Trophoblast cell (in vitro differentiated cells and primary cell): ENCODE measurements at regions not wholly inside any gene's neighbourhood (a gene's known extent, or its start where the extent isn't known, plus 50 kb on each side); places are given as distances from the start of the nearest gene placed in this dataset.

Experiments
- DNase-seq, 2 donors: peaks; one replicate each; pipeline ENCODE4 v3.0.0-alpha.2; 2016
- H2AFZ ChIP-seq: 2 replicates; pipeline ENCODE4 v1.6.1; 2013; ENCODE audit warnings: low read length, moderate library complexity, mild to moderate bottlenecking; ENCODE audit not compliant: insufficient read depth, poor library complexity
- H2AK5ac ChIP-seq: 2 replicates; pipeline ENCODE4 v1.6.1; 2013; ENCODE audit warnings: mild to moderate bottlenecking, low read length
- H2BK120ac ChIP-seq: 2 replicates; pipeline ENCODE4 v1.6.1; 2013; ENCODE audit warnings: low read length, mild to moderate bottlenecking, moderate library complexity; ENCODE audit not compliant: insufficient read depth, poor library complexity
- H2BK12ac ChIP-seq: 2 replicates; pipeline ENCODE4 v1.6.1; 2013; ENCODE audit warnings: mild to moderate bottlenecking, low read length, moderate library complexity
- H2BK5ac ChIP-seq: 2 replicates; pipeline ENCODE4 v1.6.1; 2013; ENCODE audit warnings: low read length, low read depth, moderate library complexity, mild to moderate bottlenecking; ENCODE audit not compliant: poor library complexity
- H3K14ac ChIP-seq: 2 replicates; pipeline ENCODE4 v1.6.1; 2013; ENCODE audit warnings: mild to moderate bottlenecking, low read length
- H3K18ac ChIP-seq: 2 replicates; pipeline ENCODE4 v1.6.1; 2013; ENCODE audit warnings: mild to moderate bottlenecking, low read length
- H3K23ac ChIP-seq: 2 replicates; pipeline ENCODE4 v1.6.1; 2013; ENCODE audit warnings: low read length
- H3K27ac ChIP-seq: 2 replicates; pipeline ENCODE4 v1.5.1; 2013; ENCODE audit warnings: low read depth, mild to moderate bottlenecking, inconsistent platforms, low read length, moderate library complexity
- H3K27me3 ChIP-seq: 2 replicates; pipeline ENCODE4 v1.6.1; 2013; ENCODE audit warnings: inconsistent platforms, mild to moderate bottlenecking, low read length, moderate library complexity; ENCODE audit not compliant: insufficient read depth
- H3K36me3 ChIP-seq, 2 experiments: 1 replicate in 1 of 2; 2 replicates in 1 of 2; pipeline ENCODE4 v1.6.1; 2013; ENCODE audit warnings: low read length in 2 of 2, mild to moderate bottlenecking in 2 of 2, moderate library complexity in 1 of 2; ENCODE audit not compliant: insufficient read depth in 2 of 2, control insufficient read depth in 1 of 2
- H3K4ac ChIP-seq: 2 replicates; pipeline ENCODE4 v1.6.1; 2013; ENCODE audit warnings: low read depth, mild to moderate bottlenecking, low read length, moderate library complexity
- H3K4me1 ChIP-seq, 2 experiments: 1 replicate in 1 of 2; 2 replicates in 1 of 2; pipeline ENCODE4 v1.6.1; 2013; ENCODE audit warnings: low read length in 2 of 2, mild to moderate bottlenecking in 2 of 2, moderate library complexity in 1 of 2; ENCODE audit not compliant: insufficient read depth in 2 of 2, control insufficient read depth in 1 of 2
- H3K4me2 ChIP-seq: 2 replicates; pipeline ENCODE4 v1.6.1; 2013; ENCODE audit warnings: inconsistent platforms, mild to moderate bottlenecking, low read length, moderate library complexity
- H3K4me3 ChIP-seq: 2 replicates; pipeline ENCODE4 v1.5.1; 2013; ENCODE audit warnings: mild to moderate bottlenecking, low read depth, low read length, inconsistent platforms
- H3K79me1 ChIP-seq: one replicate; pipeline ENCODE4 v1.6.1; 2013; ENCODE audit warnings: low read length
- H3K79me2 ChIP-seq: 2 replicates; pipeline ENCODE4 v1.6.1; 2013; ENCODE audit warnings: low read length, mild to moderate bottlenecking; ENCODE audit not compliant: control insufficient read depth, insufficient read depth, poor library complexity
- H3K9ac ChIP-seq: 2 replicates; pipeline ENCODE4 v1.6.1; 2013; ENCODE audit warnings: mild to moderate bottlenecking, low read length
- H3K9me3 ChIP-seq: 2 replicates; pipeline ENCODE4 v1.6.1; 2013; ENCODE audit warnings: low read depth, mild to moderate bottlenecking, control low read depth, inconsistent platforms, low read length; ENCODE audit not compliant: insufficient read depth
- H4K12ac ChIP-seq: 2 replicates; pipeline ENCODE4 v1.6.1; 2013; ENCODE audit warnings: low read depth, mild to moderate bottlenecking, low read length, moderate library complexity
- H4K8ac ChIP-seq: 2 replicates; pipeline ENCODE4 v1.6.1; 2013; ENCODE audit warnings: low read depth, mild to moderate bottlenecking, low read length, moderate library complexity
- H4K91ac ChIP-seq: one replicate; pipeline ENCODE4 v1.6.1; 2013; ENCODE audit warnings: low read depth, mild to moderate bottlenecking, low read length, moderate library complexity
- WGBS: extraction: QIAGEN DNeasy Blood & Tissue Kit; methylation state at CpG from one replicate; pipeline ENCODE4 v1.1.7; 2013; ENCODE audit warnings: missing lambda C conversion rate; ENCODE audit not compliant: insufficient read length, insufficient coverage; ENCODE audit errors: extremely low coverage; 5-methylcytosine and 5-hydroxymethylcytosine counted together

GRCh38 chr7:35386082-35386815 is 132.3 kb upstream of the TBX20 start:
- no peak overlapping the region for H2AK5ac ChIP-seq
- H3K9me3 ChIP-seq: no peaks in the 10 kb centered on the region
- WGBS: no CpG with 5 or more reads among the region's 8 CpGs
- no peak overlapping the region for H3K4ac ChIP-seq
- no peak overlapping the region for H3K18ac ChIP-seq
- no peak overlapping the region for H3K14ac ChIP-seq
- no peak overlapping the region for H2BK120ac ChIP-seq
- no peaks in the 10 kb centered on the region for H3K79me2 ChIP-seq
- no peak overlapping the region for H3K4me3 ChIP-seq
- no peak overlapping the region for H2BK12ac ChIP-seq
- H3K9ac ChIP-seq: no peak overlapping the region
- H2BK5ac ChIP-seq: no peak overlapping the region
- H3K4me2 ChIP-seq: no peak overlapping the region
- H3K27ac ChIP-seq: no peak overlapping the region
- H3K23ac ChIP-seq: no peak overlapping the region
- no peak overlapping the region for H2AFZ ChIP-seq
- H3K27me3 ChIP-seq: no peaks in the 10 kb centered on the region
- no peak overlapping the region for H4K12ac ChIP-seq
- H4K8ac ChIP-seq: no peak overlapping the region
- H3K36me3 ChIP-seq: no peaks in the 10 kb centered on the region
- H3K4me1 ChIP-seq: peaks cover 4 to 5% of the 10 kb centered on the region in 2 experiments
- DNase-seq: no peak
- H3K79me1 ChIP-seq: no peaks in the 10 kb centered on the region
- H4K91ac ChIP-seq: no peak overlapping the region

- Histone ChIP-seq H3K4me1 (no peaks in the 10 kb centered on the region), H3K14ac (no peak overlapping the region), H4K8ac (no peak overlapping the region), H3K27ac (no peak overlapping the region), H3K9ac (no peak overlapping the region), H3K36me3 (no peaks in the 10 kb centered on the region), H2AFZ (no peak overlapping the region), H2AK5ac (no peak overlapping the region), H3K79me2 (no peaks in the 10 kb centered on the region), H2BK5ac (no peak overlapping the region), H4K91ac (no peak overlapping the region), H3K18ac (no peak overlapping the region), H3K4me3 (no peak overlapping the region), H4K12ac (no peak overlapping the region), H3K9me3 (no peaks in the 10 kb centered on the region), H2BK120ac (no peak overlapping the region), H3K27me3 (no peaks in the 10 kb centered on the region), H3K4ac (no peak overlapping the region), H2BK12ac (no peak overlapping the region), H3K4me2 (no peak overlapping the region), H3K23ac (no peak overlapping the region), H3K79me1 (no peaks in the 10 kb centered on the region)
- WGBS: no CpG with 5 or more reads among the region's 10 CpGs
- DNase-seq: peak in 1 of 2 donors; percentile 43
These were observed 131.1 kb upstream of the TBX20 start for GRCh38 chr7:35384761-35385700.

- H4K12ac ChIP-seq: no peak overlapping the region
- WGBS: no CpG with 5 or more reads among the region's 6 CpGs
- H2BK12ac ChIP-seq: no peak overlapping the region
- no peak overlapping the region for H2AK5ac ChIP-seq
- no peak overlapping the region for H3K27ac ChIP-seq
- H3K18ac ChIP-seq: no peak overlapping the region
- no peaks in the 10 kb centered on the region for H3K79me2 ChIP-seq
- H3K9ac ChIP-seq: no peak overlapping the region
- no peak overlapping the region for H2AFZ ChIP-seq
- H4K8ac ChIP-seq: no peak overlapping the region
- H3K27me3 ChIP-seq: no peaks in the 10 kb centered on the region
- no peaks in the 10 kb centered on the region for H3K79me1 ChIP-seq
- no peaks in the 10 kb centered on the region for H3K4me1 ChIP-seq
- H3K4me3 ChIP-seq: no peak overlapping the region
- H3K9me3 ChIP-seq: no peaks in the 10 kb centered on the region
- H3K14ac ChIP-seq: no peak overlapping the region
- no peak overlapping the region for H2BK5ac ChIP-seq
- no peak overlapping the region for H3K4me2 ChIP-seq
- H4K91ac ChIP-seq: no peak overlapping the region
- H3K4ac ChIP-seq: no peak overlapping the region
- no peaks in the 10 kb centered on the region for H3K36me3 ChIP-seq
- peak in 1 of 2 donors; percentile 16 for DNase-seq
- H3K23ac ChIP-seq: no peak overlapping the region
- H2BK120ac ChIP-seq: no peak overlapping the region
These were observed 126.9 kb upstream of the TBX20 start for GRCh38 chr7:35380739-35381224.

- H2AK5ac ChIP-seq: no peak overlapping the region
- H2BK12ac ChIP-seq: no peak overlapping the region
- no peak overlapping the region for H2BK120ac ChIP-seq
- no peak overlapping the region for H3K27ac ChIP-seq
- H3K79me2 ChIP-seq: no peaks in the 10 kb centered on the region
- H4K12ac ChIP-seq: no peak overlapping the region
- H3K27me3 ChIP-seq: no peaks in the 10 kb centered on the region
- no peak overlapping the region for H3K9ac ChIP-seq
- no peak overlapping the region for H3K14ac ChIP-seq
- H4K91ac ChIP-seq: no peak overlapping the region
- H4K8ac ChIP-seq: no peak overlapping the region
- no peaks in the 10 kb centered on the region for H3K9me3 ChIP-seq
- WGBS: no CpG with 5 or more reads among the region's 3 CpGs
- DNase-seq: no peak
- H3K23ac ChIP-seq: no peak overlapping the region
- no peaks in the 10 kb centered on the region for H3K4me1 ChIP-seq
- no peaks in the 10 kb centered on the region for H3K79me1 ChIP-seq
- H2AFZ ChIP-seq: no peak overlapping the region
- no peak overlapping the region for H3K4ac ChIP-seq
- no peaks in the 10 kb centered on the region for H3K36me3 ChIP-seq
- H2BK5ac ChIP-seq: no peak overlapping the region
- no peak overlapping the region for H3K4me2 ChIP-seq
- no peak overlapping the region for H3K18ac ChIP-seq
- H3K4me3 ChIP-seq: no peak overlapping the region
These were observed 125.6 kb upstream of the TBX20 start for GRCh38 chr7:35379481-35379880.
